ENCODE measurements at regions not wholly inside any gene's neighbourhood (a gene's known extent, or its start where the extent isn't known, plus 50 kb on each side); places are given as distances from the start of the nearest gene placed in this dataset.
"Not testable (repeated sequence)": the region's sequence is repeated elsewhere in the genome, so short reads cannot be mapped to it uniquely, and the experiment has no call there.

- H3K27me3 ChIP-seq (ENCODE audit: control insufficient read depth, insufficient read depth, low read length); H3K27ac ChIP-seq (ENCODE audit: low read depth, low read length); H3K4me3 ChIP-seq (ENCODE audit: low read depth, low read length); H3K4me1 ChIP-seq (ENCODE audit: control insufficient read depth, insufficient read depth, low read length); H3K9me3 ChIP-seq (ENCODE audit: control insufficient read depth, insufficient read depth, low read length); H3K9ac ChIP-seq (ENCODE audit: low read depth, low read length); H3K36me3 ChIP-seq (ENCODE audit: control insufficient read depth, insufficient read depth, low read length): not testable (repeated sequence)
Observed at GRCh38 chr13:65321423-65321822, 1908.7 kb downstream of the PCDH9 start.

- Histone ChIP-seq H3K9ac (ENCODE audit: low read depth, low read length) (no peak overlapping the region), H3K27ac (ENCODE audit: low read depth, low read length) (no peak overlapping the region), H3K4me3 (ENCODE audit: low read depth, low read length) (no peak overlapping the region), H3K4me1 (ENCODE audit: control insufficient read depth, insufficient read depth, low read length) (no peaks in the 10 kb centered on the region), H3K9me3 (ENCODE audit: control insufficient read depth, insufficient read depth, low read length) (0 out of 2 replicates have a peak, but pooled peaks cover 11% of the 10 kb centered on the region), H3K36me3 (ENCODE audit: control insufficient read depth, insufficient read depth, low read length) (no peaks in the 10 kb centered on the region), H3K27me3 (ENCODE audit: control insufficient read depth, insufficient read depth, low read length) (no peaks in the 10 kb centered on the region)
Observed at GRCh38 chr13:65314008-65314407, 1916.1 kb downstream of the PCDH9 start.

GRCh38 chr13:65310663-65311328 is 1919.3 kb downstream of the PCDH9 start:
- no peak overlapping the region for H3K27ac ChIP-seq (ENCODE audit: low read depth, low read length)
- 0 out of 2 replicates have a peak, but pooled peaks cover 11% of the 10 kb centered on the region for H3K9me3 ChIP-seq (ENCODE audit: control insufficient read depth, insufficient read depth, low read length)

GRCh38 chr13:65309906-65310305 is 1920.2 kb downstream of the PCDH9 start:
- no peaks in the 10 kb centered on the region for H3K36me3 ChIP-seq (ENCODE audit: control insufficient read depth, insufficient read depth, low read length)
- no peak overlapping the region for H3K4me3 ChIP-seq (ENCODE audit: low read depth, low read length)
- no peaks in the 10 kb centered on the region for H3K27me3 ChIP-seq (ENCODE audit: control insufficient read depth, insufficient read depth, low read length)
- H3K27ac ChIP-seq (ENCODE audit: low read depth, low read length): no peak overlapping the region
- 0 out of 2 replicates have a peak, but pooled peaks cover 11% of the 10 kb centered on the region for H3K9me3 ChIP-seq (ENCODE audit: control insufficient read depth, insufficient read depth, low read length)
- H3K4me1 ChIP-seq (ENCODE audit: control insufficient read depth, insufficient read depth, low read length): no peaks in the 10 kb centered on the region
- no peak overlapping the region for H3K9ac ChIP-seq (ENCODE audit: low read depth, low read length)

More at GRCh38 chr13:65310663-65311328, 1919.3 kb downstream of the PCDH9 start:
- Histone ChIP-seq H3K27me3 (ENCODE audit: control insufficient read depth, insufficient read depth, low read length) (no peaks in the 10 kb centered on the region), H3K4me3 (ENCODE audit: low read depth, low read length) (no peak overlapping the region), H3K4me1 (ENCODE audit: control insufficient read depth, insufficient read depth, low read length) (no peaks in the 10 kb centered on the region), H3K9ac (ENCODE audit: low read depth, low read length) (no peak overlapping the region), H3K36me3 (ENCODE audit: control insufficient read depth, insufficient read depth, low read length) (no peaks in the 10 kb centered on the region)

- not testable (repeated sequence) for H3K9ac ChIP-seq (ENCODE audit: low read depth, low read length); H3K27me3 ChIP-seq (ENCODE audit: control insufficient read depth, insufficient read depth, low read length); H3K4me1 ChIP-seq (ENCODE audit: control insufficient read depth, insufficient read depth, low read length); H3K4me3 ChIP-seq (ENCODE audit: low read depth, low read length); H3K36me3 ChIP-seq (ENCODE audit: control insufficient read depth, insufficient read depth, low read length); H3K27ac ChIP-seq (ENCODE audit: low read depth, low read length)
- H3K9me3 ChIP-seq (ENCODE audit: control insufficient read depth, insufficient read depth, low read length): 0 out of 2 replicates have a peak, but pooled peaks cover 11% of the 10 kb centered on the region
Observed at GRCh38 chr13:65308729-65309128, 1921.4 kb downstream of the PCDH9 start.

- no peak overlapping the region for H3K9ac ChIP-seq (ENCODE audit: low read depth, low read length)
Observed at GRCh38 chr13:65307056-65307455, 1923.1 kb downstream of the PCDH9 start.

GRCh38 chr13:65302691-65303090 is 1927.4 kb downstream of the PCDH9 start:
- no peak overlapping the region for H3K9ac ChIP-seq (ENCODE audit: low read depth, low read length)
- no peaks in the 10 kb centered on the region for H3K4me1 ChIP-seq (ENCODE audit: control insufficient read depth, insufficient read depth, low read length)
- H3K9me3 ChIP-seq (ENCODE audit: control insufficient read depth, insufficient read depth, low read length): no peaks in the 10 kb centered on the region
- H3K27me3 ChIP-seq (ENCODE audit: control insufficient read depth, insufficient read depth, low read length): no peaks in the 10 kb centered on the region
- H3K27ac ChIP-seq (ENCODE audit: low read depth, low read length): no peak overlapping the region
- no peak overlapping the region for H3K4me3 ChIP-seq (ENCODE audit: low read depth, low read length)
- H3K36me3 ChIP-seq (ENCODE audit: control insufficient read depth, insufficient read depth, low read length): no peaks in the 10 kb centered on the region

More at GRCh38 chr13:65307056-65307455, 1923.1 kb downstream of the PCDH9 start:
- 0 out of 2 replicates have a peak, but pooled peaks cover 11% of the 10 kb centered on the region for H3K9me3 ChIP-seq (ENCODE audit: control insufficient read depth, insufficient read depth, low read length)
- H3K4me1 ChIP-seq (ENCODE audit: control insufficient read depth, insufficient read depth, low read length): no peaks in the 10 kb centered on the region
- H3K36me3 ChIP-seq (ENCODE audit: control insufficient read depth, insufficient read depth, low read length): no peaks in the 10 kb centered on the region
- H3K4me3 ChIP-seq (ENCODE audit: low read depth, low read length): no peak overlapping the region
- no peak overlapping the region for H3K27ac ChIP-seq (ENCODE audit: low read depth, low read length)
- H3K27me3 ChIP-seq (ENCODE audit: control insufficient read depth, insufficient read depth, low read length): no peaks in the 10 kb centered on the region

GRCh38 chr13:65301506-65301905 is 1928.6 kb downstream of the PCDH9 start:
- no peaks in the 10 kb centered on the region for H3K27me3 ChIP-seq (ENCODE audit: control insufficient read depth, insufficient read depth, low read length)
- H3K4me3 ChIP-seq (ENCODE audit: low read depth, low read length): no peak overlapping the region
- H3K4me1 ChIP-seq (ENCODE audit: control insufficient read depth, insufficient read depth, low read length): no peaks in the 10 kb centered on the region
- H3K36me3 ChIP-seq (ENCODE audit: control insufficient read depth, insufficient read depth, low read length): no peaks in the 10 kb centered on the region
- no peak overlapping the region for H3K9ac ChIP-seq (ENCODE audit: low read depth, low read length)
- no peak overlapping the region for H3K27ac ChIP-seq (ENCODE audit: low read depth, low read length)
- H3K9me3 ChIP-seq (ENCODE audit: control insufficient read depth, insufficient read depth, low read length): no peaks in the 10 kb centered on the region

- Histone ChIP-seq H3K4me3 (ENCODE audit: low read depth, low read length) (no peak overlapping the region), H3K36me3 (ENCODE audit: control insufficient read depth, insufficient read depth, low read length) (no peaks in the 10 kb centered on the region), H3K4me1 (ENCODE audit: control insufficient read depth, insufficient read depth, low read length) (no peaks in the 10 kb centered on the region), H3K9ac (ENCODE audit: low read depth, low read length) (no peak overlapping the region), H3K27me3 (ENCODE audit: control insufficient read depth, insufficient read depth, low read length) (no peaks in the 10 kb centered on the region), H3K9me3 (ENCODE audit: control insufficient read depth, insufficient read depth, low read length) (no peaks in the 10 kb centered on the region), H3K27ac (ENCODE audit: low read depth, low read length) (no peak overlapping the region)
Observed at GRCh38 chr13:65300220-65300619, 1929.9 kb downstream of the PCDH9 start.

- Histone ChIP-seq H3K27me3 (ENCODE audit: control insufficient read depth, insufficient read depth, low read length) (no peaks in the 10 kb centered on the region), H3K4me1 (ENCODE audit: control insufficient read depth, insufficient read depth, low read length) (no peaks in the 10 kb centered on the region), H3K9me3 (ENCODE audit: control insufficient read depth, insufficient read depth, low read length) (no peaks in the 10 kb centered on the region), H3K9ac (ENCODE audit: low read depth, low read length) (no peak overlapping the region), H3K27ac (ENCODE audit: low read depth, low read length) (no peak overlapping the region), H3K36me3 (ENCODE audit: control insufficient read depth, insufficient read depth, low read length) (no peaks in the 10 kb centered on the region), H3K4me3 (ENCODE audit: low read depth, low read length) (no peak overlapping the region)
Observed at GRCh38 chr13:65293530-65294198, 1936.5 kb downstream of the PCDH9 start.

- H3K9ac ChIP-seq (ENCODE audit: low read depth, low read length): no peak overlapping the region
- H3K36me3 ChIP-seq (ENCODE audit: control insufficient read depth, insufficient read depth, low read length): no peaks in the 10 kb centered on the region
- H3K4me3 ChIP-seq (ENCODE audit: low read depth, low read length): no peak overlapping the region
- no peaks in the 10 kb centered on the region for H3K27me3 ChIP-seq (ENCODE audit: control insufficient read depth, insufficient read depth, low read length)
- H3K27ac ChIP-seq (ENCODE audit: low read depth, low read length): peak overlapping the region; percentile 57
- H3K4me1 ChIP-seq (ENCODE audit: control insufficient read depth, insufficient read depth, low read length): no peaks in the 10 kb centered on the region
- no peaks in the 10 kb centered on the region for H3K9me3 ChIP-seq (ENCODE audit: control insufficient read depth, insufficient read depth, low read length)
Observed at GRCh38 chr13:65292488-65292901, 1937.6 kb downstream of the PCDH9 start.
